Activated CD4-positive, alpha-beta T cell treated with anti-CD3 and anti-CD28 coated beads for 36 hours (primary cell): ENCODE measurements at regions not wholly inside any gene's neighbourhood (a gene's known extent, or its start where the extent isn't known, plus 50 kb on each side); places are given as distances from the start of the nearest gene placed in this dataset.

Source experiments
- ATAC-seq: fragments of 200-7000 bp; cut with Tn5 transposase; one replicate; pipeline ENCODE4 v1.10.0; 2021; ENCODE audit warnings: mild to moderate bottlenecking, moderate library complexity
- CTCF ChIA-PET: fragments of 350-600 bp; sonication (Branson Sonifier 250); formaldehyde crosslinking; loops from one replicate; lab custom pipeline; 2021; ENCODE audit warnings: antibody characterized with exemption; lab: Charles Lee
- POLR2A ChIA-PET: fragments of 350-600 bp; sonication (Branson Sonifier 250); formaldehyde crosslinking; loops from one replicate; lab custom pipeline; 2021; ENCODE audit warnings: antibody characterized with exemption, inconsistent platforms; lab: Charles Lee
- DNase-seq: peaks from one replicate; pipeline ENCODE4 v3.0.0-alpha.2; 2020
- H3K27ac Mint-ChIP-seq: one replicate; pipeline ENCODE4 v1.8.0; 2021; ENCODE audit warnings: mixed read lengths
- H3K27me3 Mint-ChIP-seq: one replicate; pipeline ENCODE4 v1.8.0; 2021; ENCODE audit warnings: mixed read lengths
- H3K36me3 Mint-ChIP-seq: one replicate; pipeline ENCODE4 v1.8.0; 2021; ENCODE audit warnings: low read depth, mixed read lengths
- H3K4me1 Mint-ChIP-seq: one replicate; pipeline ENCODE4 v1.8.0; 2021; ENCODE audit warnings: mixed read lengths
- H3K4me3 Mint-ChIP-seq: one replicate; pipeline ENCODE4 v1.8.0; 2021; ENCODE audit warnings: mild to moderate bottlenecking, moderate library complexity, mixed read lengths
- H3K9me3 Mint-ChIP-seq: one replicate; pipeline ENCODE4 v1.8.0; 2021; ENCODE audit warnings: low read depth, mixed read lengths
- intact Hi-C, 2 experiments: fragments of 100-400 bp; cut with DNase I in 1 of 2; cut with micrococcal nuclease in 1 of 2; formaldehyde crosslinking; loops; one replicate each; pipeline versions ENCODE4 v1.14.2 to v1.15.1; 2022 to 2024; cut with DNase I, micrococcal nuclease

DNA sequence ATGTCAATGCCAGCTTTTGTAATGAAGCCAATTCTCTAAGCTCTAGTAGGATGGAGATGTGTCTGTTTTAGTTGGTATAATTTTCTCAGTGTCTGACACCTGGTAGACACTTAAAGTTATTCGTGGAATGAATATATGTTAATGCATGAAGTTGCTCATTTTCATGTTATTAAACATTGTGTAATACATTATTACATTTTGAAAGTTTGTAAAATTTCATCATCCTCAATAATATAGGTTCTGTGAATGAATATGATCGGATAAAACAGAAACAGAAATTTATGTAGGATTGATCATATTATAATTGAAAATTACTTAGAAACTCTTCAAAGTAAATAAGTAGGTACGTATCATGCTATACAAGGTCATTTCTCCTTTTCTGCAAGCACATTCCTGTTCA is 625.3 kb downstream of the PLA2G4A start:
- intact Hi-C loops, result no loop called here
- no peaks in the 10 kb centered on the region for H3K27me3 Mint-ChIP-seq
- H3K4me3 Mint-ChIP-seq, result no peak overlapping the region
- no peak overlapping the region for H3K27ac Mint-ChIP-seq
- H3K9me3 Mint-ChIP-seq, result no peaks in the 10 kb centered on the region
- ChIA-PET POLR2A (no interaction called here), CTCF (no interaction called here)
- no peak for ATAC-seq
- H3K36me3 Mint-ChIP-seq, result no peaks in the 10 kb centered on the region
- no peak for DNase-seq
- H3K4me1 Mint-ChIP-seq, result no peaks in the 10 kb centered on the region

DNA sequence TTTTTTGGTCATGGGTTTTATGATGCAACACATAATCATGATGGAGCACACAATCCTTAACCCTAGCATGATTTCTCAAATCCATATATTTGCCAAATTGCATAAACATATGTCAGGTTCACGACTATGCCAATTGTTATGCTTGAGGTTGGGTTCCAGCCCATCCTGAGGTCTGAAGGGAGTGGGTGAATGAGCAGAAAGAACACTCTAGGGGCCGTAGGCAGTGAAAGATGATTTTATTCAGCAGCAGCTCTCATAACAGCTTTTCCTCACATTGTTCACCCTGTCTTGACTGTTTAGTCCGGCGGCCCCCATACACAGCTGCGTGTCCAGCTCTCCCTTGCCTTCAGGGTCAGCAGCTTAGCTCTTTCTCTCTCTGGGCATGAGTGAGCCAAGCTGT is 627.7 kb downstream of the PLA2G4A start:
- H3K36me3 Mint-ChIP-seq, result no peaks in the 10 kb centered on the region
- CTCF ChIA-PET, result no interaction called here
- ATAC-seq, result no peak
- H3K9me3 Mint-ChIP-seq, result peaks cover 5% of the 10 kb centered on the region
- no peak for DNase-seq
- no peak overlapping the region for H3K4me3 Mint-ChIP-seq
- intact Hi-C loops, result no loop called here
- H3K27ac Mint-ChIP-seq, result no peak overlapping the region
- POLR2A ChIA-PET, result no interaction called here
- H3K4me1 Mint-ChIP-seq, result no peaks in the 10 kb centered on the region
- H3K27me3 Mint-ChIP-seq, result no peaks in the 10 kb centered on the region

DNA sequence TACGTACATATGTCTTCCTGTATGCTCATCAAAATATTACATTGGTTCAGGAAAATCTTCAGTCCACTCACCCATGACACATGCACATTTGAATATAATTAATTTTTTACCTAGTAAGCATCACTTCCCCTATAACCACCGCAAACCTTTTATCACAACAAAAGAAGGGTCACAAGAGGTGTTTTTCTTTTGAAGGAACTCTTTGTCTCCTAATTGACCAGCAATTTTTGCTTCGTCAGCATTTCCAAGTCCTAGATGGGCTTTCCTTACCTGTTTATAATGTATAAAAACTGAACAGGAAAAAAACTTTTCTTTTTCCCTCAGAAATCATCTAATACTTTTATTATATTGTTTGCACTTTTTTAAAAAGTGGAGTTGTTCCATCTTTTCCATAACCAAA is 631.3 kb downstream of the PLA2G4A start:
- Mint-ChIP-seq H3K4me1 (no peaks in the 10 kb centered on the region), H3K27me3 (no peaks in the 10 kb centered on the region), H3K9me3 (peaks cover 19% of the 10 kb centered on the region), H3K36me3 (no peaks in the 10 kb centered on the region), H3K27ac (no peak overlapping the region), H3K4me3 (no peak overlapping the region)
- POLR2A ChIA-PET, result no interaction called here
- no peak for ATAC-seq
- intact Hi-C loops, result loop anchor here in 1 of 2 experiments (5.0 kb wide), 1 partner anchor 48 kb away; no protein-coding TSS in a partner anchor
- no peak for DNase-seq
- CTCF ChIA-PET, result no interaction called here

DNA sequence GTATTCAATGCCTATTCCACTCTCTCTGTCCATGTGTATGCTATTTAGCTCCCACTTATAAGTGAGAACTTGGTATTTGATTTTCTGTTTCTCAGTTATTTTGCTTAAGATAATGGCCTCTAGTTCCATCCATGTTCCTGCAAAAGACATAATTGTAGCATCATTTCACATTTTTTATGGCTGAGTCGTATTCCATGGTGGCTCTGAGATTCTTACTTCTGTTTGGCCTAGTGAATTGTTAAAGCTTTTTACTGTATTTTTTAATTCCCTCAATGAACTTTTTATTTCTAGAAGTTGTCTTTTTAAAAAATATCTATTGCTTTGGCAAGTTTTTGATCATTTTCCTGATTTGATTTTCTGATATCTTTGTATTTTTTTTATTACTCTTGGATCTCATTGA is 635.6 kb downstream of the PLA2G4A start:
- no peaks in the 10 kb centered on the region for H3K36me3 Mint-ChIP-seq
- intact Hi-C loops, result loop anchor here in 1 of 2 experiments (5.0 kb wide), 1 partner anchor 52 kb away; no protein-coding TSS in a partner anchor
- H3K4me3 Mint-ChIP-seq, result no peak overlapping the region
- H3K27ac Mint-ChIP-seq, result no peak overlapping the region
- CTCF ChIA-PET, result no interaction called here
- no peaks in the 10 kb centered on the region for H3K4me1 Mint-ChIP-seq
- POLR2A ChIA-PET, result no interaction called here
- no peaks in the 10 kb centered on the region for H3K27me3 Mint-ChIP-seq
- H3K9me3 Mint-ChIP-seq, result peaks cover 20% of the 10 kb centered on the region
- DNase-seq (no peak), ATAC-seq (no peak)

DNA sequence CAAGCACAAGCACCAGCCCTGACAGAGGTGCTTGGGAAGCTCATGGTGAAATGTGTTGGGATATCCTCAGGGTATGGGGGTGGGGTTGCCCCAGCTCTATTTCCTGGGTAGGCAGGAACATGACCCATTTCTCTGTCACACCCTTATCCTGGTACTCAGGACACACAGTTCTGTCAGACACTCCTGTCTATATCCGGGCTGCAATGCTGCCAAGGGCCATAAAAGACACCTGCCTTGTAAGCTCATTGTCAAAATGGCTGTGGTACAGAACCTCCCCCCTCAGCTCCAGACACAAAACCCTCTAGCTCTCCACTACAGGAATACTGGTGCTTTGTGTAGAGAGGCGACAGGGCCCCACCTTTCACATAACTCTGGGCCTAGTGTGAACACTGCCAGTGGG is 636.7 kb downstream of the PLA2G4A start:
- ATAC-seq (no peak), DNase-seq (no peak)
- no peaks in the 10 kb centered on the region for H3K27me3 Mint-ChIP-seq
- intact Hi-C loops, result no loop called here
- peaks cover 20% of the 10 kb centered on the region for H3K9me3 Mint-ChIP-seq
- CTCF ChIA-PET, result interaction anchor here (0.5 to 0.7 kb wide), 2 partner anchors 884 to 1246 kb away, joined by 3 to 4 read pairs; no protein-coding TSS in a partner anchor
- no peak overlapping the region for H3K27ac Mint-ChIP-seq
- H3K36me3 Mint-ChIP-seq, result no peaks in the 10 kb centered on the region
- H3K4me1 Mint-ChIP-seq, result no peaks in the 10 kb centered on the region
- POLR2A ChIA-PET, result no interaction called here
- no peak overlapping the region for H3K4me3 Mint-ChIP-seq

DNA sequence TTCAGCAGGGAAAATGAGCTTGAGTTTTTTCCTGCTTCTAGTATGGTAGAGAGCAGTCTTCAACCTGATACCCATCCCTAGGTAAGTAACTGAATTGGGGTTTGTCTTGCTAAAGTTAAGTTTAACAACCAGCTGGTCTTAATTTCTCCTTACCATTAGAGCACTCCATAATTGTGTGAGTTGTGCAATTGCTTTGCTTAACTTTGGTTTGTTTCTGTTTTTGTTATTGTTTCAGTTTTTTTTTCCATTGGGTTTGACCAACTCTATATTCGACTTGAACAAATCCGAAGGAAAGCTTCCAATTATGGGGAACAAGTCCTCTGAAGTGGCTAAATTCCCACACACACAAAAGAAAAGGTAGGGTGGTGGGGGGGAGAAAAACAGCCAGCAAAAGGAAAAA is 641.1 kb downstream of the PLA2G4A start:
- intact Hi-C loops, result no loop called here
- Mint-ChIP-seq H3K4me1 (no peaks in the 10 kb centered on the region), H3K27ac (no peak overlapping the region), H3K27me3 (no peaks in the 10 kb centered on the region), H3K9me3 (peaks cover 5% of the 10 kb centered on the region), H3K36me3 (no peaks in the 10 kb centered on the region), H3K4me3 (no peak overlapping the region)
- ChIA-PET POLR2A (no interaction called here), CTCF (no interaction called here)
- DNase-seq, result no peak
- ATAC-seq, result no peak

DNA sequence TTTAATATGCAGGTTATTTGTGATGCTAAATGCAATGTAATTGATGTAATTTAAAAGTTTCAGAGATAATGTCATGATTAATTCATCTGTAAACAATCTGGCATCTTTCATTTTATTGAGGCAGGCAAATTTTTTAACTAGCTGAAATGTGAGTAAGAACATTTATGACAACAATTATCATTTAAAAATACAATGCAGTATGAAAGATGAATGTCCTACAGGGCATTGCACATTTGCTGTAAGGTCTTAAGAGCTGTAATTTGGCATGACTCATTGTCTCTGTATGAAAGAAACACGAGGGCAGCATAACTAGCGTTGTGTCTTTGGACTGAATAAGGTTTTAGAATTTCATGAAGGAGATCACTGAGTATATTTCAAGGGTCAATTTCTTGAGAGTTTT is 642.8 kb downstream of the PLA2G4A start:
- no peaks in the 10 kb centered on the region for H3K4me1 Mint-ChIP-seq
- DNase-seq, result no peak
- no peaks in the 10 kb centered on the region for H3K36me3 Mint-ChIP-seq
- H3K27me3 Mint-ChIP-seq, result no peaks in the 10 kb centered on the region
- H3K4me3 Mint-ChIP-seq, result no peak overlapping the region
- intact Hi-C loops, result no loop called here
- ATAC-seq, result no peak
- POLR2A ChIA-PET, result no interaction called here
- no peak overlapping the region for H3K27ac Mint-ChIP-seq
- CTCF ChIA-PET, result no interaction called here
- H3K9me3 Mint-ChIP-seq, result peaks cover 5% of the 10 kb centered on the region

DNA sequence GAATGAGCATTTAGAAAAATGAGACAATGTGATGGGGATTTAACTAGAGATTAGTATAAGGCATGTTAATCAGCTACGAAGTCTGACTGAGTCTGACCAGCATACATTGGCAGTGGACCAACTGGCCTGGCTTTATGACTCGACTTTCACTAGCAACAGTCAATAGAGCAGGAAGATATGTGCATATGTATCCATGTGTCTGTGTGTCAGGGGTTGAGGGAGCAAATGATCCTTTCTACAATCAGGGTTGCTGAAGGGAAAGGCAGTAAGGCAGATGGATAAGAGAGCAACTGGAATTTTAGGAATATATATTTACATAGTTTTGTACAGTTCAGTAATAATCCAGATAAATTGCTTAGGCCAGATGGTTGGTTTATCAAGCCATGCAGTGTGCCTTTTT is 645.6 kb downstream of the PLA2G4A start:
- Mint-ChIP-seq H3K27ac (no peak overlapping the region), H3K36me3 (no peaks in the 10 kb centered on the region), H3K9me3 (peaks cover 6% of the 10 kb centered on the region), H3K4me1 (no peaks in the 10 kb centered on the region), H3K27me3 (no peaks in the 10 kb centered on the region), H3K4me3 (no peak overlapping the region)
- POLR2A ChIA-PET, result no interaction called here
- ATAC-seq (no peak), DNase-seq (no peak)
- intact Hi-C loops, result no loop called here
- CTCF ChIA-PET, result no interaction called here

DNA sequence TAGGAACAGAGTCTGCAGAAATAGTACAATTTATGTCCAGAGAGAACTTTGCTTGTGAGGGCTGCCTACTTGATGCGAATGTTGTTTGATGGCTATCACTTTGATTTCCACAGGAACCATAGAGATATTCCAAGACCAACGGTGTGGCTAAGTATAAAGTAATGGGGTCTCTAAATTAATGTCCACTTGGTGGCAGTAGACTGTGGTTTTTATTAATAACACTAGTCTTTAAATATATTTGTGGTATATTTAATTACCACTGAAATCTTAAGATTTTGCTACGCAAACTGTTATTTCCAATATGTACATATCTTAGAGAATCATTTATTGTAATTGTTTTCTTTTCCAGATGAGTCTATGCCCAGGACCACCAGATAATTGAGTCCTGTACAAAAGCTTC is 647.9 kb downstream of the PLA2G4A start:
- Mint-ChIP-seq H3K36me3 (no peaks in the 10 kb centered on the region), H3K4me3 (no peak overlapping the region), H3K27ac (no peak overlapping the region), H3K9me3 (peaks cover 4% of the 10 kb centered on the region), H3K27me3 (no peaks in the 10 kb centered on the region), H3K4me1 (no peaks in the 10 kb centered on the region)
- intact Hi-C loops, result no loop called here
- CTCF ChIA-PET, result interaction anchor here (0.6 kb wide), 1 partner anchor 368 kb away, joined by 3 read pairs; no protein-coding TSS in a partner anchor
- ATAC-seq (no peak), DNase-seq (no peak)
- POLR2A ChIA-PET, result no interaction called here

DNA sequence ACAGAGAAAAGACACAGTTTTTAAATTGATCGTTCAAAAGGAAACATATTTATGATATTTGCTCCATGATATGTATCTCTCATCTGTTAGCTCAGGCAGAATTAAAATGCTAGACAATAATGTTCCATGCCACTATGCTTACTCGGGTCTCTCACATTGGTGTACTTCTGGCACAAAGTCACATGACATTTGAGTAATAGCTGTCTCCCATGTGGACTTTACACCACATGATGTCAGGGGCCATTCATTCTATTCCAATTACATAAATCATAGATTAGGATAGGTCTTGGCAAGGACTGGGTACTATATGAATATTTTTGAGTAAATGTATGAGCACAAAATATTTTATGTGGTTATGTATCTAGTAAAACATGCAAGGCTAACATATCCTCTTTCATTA is 648.4 kb downstream of the PLA2G4A start:
- DNase-seq (no peak), ATAC-seq (no peak)
- ChIA-PET CTCF (no interaction called here), POLR2A (no interaction called here)
- H3K4me3 Mint-ChIP-seq, result no peak overlapping the region
- H3K9me3 Mint-ChIP-seq, result peaks cover 4% of the 10 kb centered on the region
- H3K36me3 Mint-ChIP-seq, result no peaks in the 10 kb centered on the region
- no peaks in the 10 kb centered on the region for H3K4me1 Mint-ChIP-seq
- intact Hi-C loops, result no loop called here
- H3K27ac Mint-ChIP-seq, result no peak overlapping the region
- no peaks in the 10 kb centered on the region for H3K27me3 Mint-ChIP-seq

DNA sequence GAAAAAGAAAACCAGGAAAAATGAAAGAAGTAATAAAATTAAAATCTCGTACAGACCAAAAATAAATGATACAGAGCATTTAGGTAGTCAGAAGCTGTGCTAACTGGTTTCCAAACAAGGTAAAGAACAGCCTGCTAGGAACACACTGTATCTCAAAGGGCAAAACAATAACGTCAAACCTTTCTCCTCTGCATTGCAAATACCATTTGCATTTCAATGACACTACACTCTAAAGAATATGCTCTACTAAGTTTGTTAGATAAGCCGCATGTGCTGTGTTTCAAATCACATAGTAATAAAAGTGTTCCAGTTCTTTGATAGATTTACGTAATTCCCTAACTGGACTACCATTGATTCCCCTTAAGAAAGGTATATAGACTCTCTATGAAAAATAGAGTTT is 648.8 kb downstream of the PLA2G4A start:
- no peaks in the 10 kb centered on the region for H3K27me3 Mint-ChIP-seq
- CTCF ChIA-PET, result no interaction called here
- no peak overlapping the region for H3K4me3 Mint-ChIP-seq
- POLR2A ChIA-PET, result no interaction called here
- intact Hi-C loops, result no loop called here
- peaks cover 4% of the 10 kb centered on the region for H3K9me3 Mint-ChIP-seq
- ATAC-seq (no peak), DNase-seq (no peak)
- H3K4me1 Mint-ChIP-seq, result no peaks in the 10 kb centered on the region
- H3K36me3 Mint-ChIP-seq, result no peaks in the 10 kb centered on the region
- H3K27ac Mint-ChIP-seq, result no peak overlapping the region

DNA sequence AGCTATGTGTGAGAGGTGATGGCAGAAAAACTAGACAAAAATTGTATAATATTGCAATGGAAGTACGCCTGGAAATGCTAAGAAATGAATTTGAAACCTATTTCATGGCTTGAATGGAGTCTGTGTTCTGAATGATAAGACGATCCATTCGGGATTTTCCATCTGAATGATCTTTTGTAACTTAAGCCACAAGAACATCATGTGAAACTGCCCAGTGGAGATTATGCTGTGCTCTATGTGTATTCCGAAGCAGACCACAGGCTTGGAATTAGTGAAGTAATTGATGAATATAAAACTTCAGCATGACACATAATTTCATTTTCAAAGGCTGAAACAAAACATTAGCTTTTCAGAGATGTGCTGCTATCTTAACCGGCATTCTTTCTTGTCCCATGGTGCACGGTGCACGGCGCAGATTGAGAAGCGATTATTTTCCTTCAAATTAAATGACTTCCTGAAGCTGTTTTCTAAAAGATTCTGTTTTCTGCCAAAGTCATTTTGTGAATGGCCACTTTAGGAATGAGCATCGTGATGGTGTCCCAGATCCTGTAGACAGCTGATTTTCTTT is 652.9 kb downstream of the PLA2G4A start:
- ChIA-PET CTCF (no interaction called here), POLR2A (no interaction called here)
- Mint-ChIP-seq H3K36me3 (no peaks in the 10 kb centered on the region), H3K4me1 (no peaks in the 10 kb centered on the region), H3K4me3 (no peak overlapping the region), H3K27ac (no peak overlapping the region), H3K9me3 (peaks cover 2% of the 10 kb centered on the region), H3K27me3 (no peaks in the 10 kb centered on the region)
- ATAC-seq (no peak), DNase-seq (no peak)
- intact Hi-C loops, result no loop called here

DNA sequence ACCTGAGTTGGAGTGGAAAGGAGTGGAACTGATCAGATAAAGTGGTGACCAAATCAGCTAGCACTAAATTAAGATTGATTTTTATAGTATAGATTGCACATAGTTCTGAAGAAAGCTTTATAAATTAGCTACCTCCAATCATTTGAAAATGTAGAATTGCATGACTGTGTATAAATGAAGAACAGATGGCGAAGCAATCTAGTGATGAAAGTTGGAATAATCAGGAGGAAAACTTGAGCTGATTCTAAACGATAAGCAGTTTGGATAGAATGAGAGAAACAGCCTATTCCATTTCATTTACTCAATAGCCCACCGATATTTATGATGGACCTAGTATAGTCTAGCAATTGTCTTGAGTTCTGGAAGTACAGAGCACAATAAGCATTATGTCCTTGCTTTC is 661.5 kb downstream of the PLA2G4A start:
- CTCF ChIA-PET, result no interaction called here
- Mint-ChIP-seq H3K27ac (no peak overlapping the region), H3K4me1 (no peaks in the 10 kb centered on the region), H3K27me3 (no peaks in the 10 kb centered on the region), H3K4me3 (no peak overlapping the region), H3K9me3 (peaks cover 6% of the 10 kb centered on the region), H3K36me3 (no peaks in the 10 kb centered on the region)
- DNase-seq (no peak), ATAC-seq (no peak)
- POLR2A ChIA-PET, result no interaction called here
- intact Hi-C loops, result no loop called here
